Mucosa of gallbladder (tissue), 1 donor: ENCODE measurements at regions not wholly inside any gene's neighbourhood (a gene's known extent, or its start where the extent isn't known, plus 50 kb on each side); places are given as distances from the start of the nearest gene placed in this dataset.

Experiments
- DNase-seq: peaks from one replicate; pipeline ENCODE4 v3.0.0-alpha.2; 2020; ENCODE audit warnings: low spot score
- donor health status: DM: no; HTN: no; CAD: no.

DNA sequence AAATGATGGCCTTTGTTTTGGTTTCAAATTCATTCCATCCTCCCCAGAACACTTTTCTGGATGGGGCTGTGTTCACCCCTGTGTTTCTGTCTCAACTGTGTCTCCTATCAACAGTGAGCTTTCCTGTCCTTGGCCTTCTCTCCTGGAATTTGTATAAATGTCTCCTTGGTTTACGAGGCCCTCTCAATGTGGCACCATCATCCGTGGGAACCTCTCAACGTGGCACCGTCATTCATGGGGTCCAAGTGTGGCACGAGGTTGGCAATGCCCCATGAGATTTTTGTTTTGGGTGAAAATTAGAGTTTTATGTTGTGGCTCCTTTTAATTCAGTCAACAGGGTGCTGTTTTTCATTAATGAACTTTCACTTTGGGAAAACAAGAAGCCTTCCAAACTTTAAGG is 280.7 kb upstream of the SALL3 start:
- no peak for DNase-seq

DNA sequence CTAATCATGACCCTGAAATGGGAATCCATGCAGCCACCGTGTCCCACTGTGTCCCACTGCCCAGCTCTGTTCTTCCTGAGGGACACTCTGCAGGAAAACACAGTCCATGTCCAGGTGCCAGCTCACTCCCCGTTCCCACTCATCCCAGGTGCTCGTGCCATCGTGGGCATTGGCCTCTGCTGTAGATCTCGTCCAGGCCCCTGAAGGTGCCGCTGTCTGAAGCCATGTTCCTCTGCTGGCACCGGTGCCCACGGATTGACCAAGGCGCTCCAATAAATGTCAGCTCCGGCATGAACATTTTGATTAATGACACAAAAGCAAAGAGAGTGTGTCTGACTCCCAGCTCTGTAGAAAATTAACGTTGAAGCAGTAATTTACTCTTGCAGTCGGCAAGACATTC is 280.1 kb upstream of the SALL3 start:
- no peak for DNase-seq

DNA sequence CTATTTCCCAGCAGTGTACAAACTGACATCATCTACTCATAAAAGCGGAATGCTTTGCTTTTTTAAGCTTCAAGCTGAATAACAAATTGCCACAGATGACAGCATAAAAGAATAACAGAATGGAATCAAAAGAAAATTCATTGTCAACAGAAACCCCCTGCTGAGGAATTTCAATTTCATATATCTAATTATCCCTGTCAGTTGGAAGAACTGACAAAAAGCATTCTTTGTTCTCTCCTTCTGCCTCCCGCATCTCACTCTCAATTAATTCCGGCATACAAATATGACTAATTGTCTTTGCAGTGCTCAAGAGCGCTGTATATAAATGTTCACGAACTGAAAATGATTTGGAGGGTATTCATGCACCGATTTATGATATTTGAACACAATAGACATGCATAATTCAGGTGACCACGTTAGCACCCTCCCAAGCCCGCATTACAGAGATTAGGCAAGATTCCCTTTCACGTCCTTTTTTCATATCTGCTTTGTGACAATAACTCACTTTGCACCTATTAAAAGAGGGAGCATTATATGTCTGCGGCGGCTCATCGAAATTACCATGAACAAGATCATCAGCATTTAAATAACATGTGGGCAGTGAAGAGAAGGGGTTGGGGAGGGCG is 277.7 kb upstream of the SALL3 start:
- DNase-seq: no peak

DNA sequence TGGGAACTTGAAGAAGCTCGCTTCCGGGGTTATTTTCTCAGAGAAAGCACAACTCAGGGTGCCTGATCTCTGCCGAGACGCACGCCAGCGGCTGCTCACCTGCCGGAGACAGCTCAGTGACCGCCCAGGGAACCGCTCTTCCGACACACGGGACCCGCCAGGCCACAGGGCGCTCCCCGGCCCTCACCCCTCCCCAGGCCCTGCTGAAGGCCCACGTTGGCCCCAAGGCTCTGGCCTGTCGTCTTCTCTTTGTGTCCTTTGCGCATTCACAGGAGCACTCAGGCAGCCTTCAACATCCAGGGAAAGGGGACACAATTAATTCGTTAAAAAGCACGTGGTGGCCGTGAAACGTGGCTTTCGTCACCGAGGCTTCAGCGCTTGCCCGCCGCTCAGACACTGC is 276.3 kb upstream of the SALL3 start:
- no peak for DNase-seq

DNA sequence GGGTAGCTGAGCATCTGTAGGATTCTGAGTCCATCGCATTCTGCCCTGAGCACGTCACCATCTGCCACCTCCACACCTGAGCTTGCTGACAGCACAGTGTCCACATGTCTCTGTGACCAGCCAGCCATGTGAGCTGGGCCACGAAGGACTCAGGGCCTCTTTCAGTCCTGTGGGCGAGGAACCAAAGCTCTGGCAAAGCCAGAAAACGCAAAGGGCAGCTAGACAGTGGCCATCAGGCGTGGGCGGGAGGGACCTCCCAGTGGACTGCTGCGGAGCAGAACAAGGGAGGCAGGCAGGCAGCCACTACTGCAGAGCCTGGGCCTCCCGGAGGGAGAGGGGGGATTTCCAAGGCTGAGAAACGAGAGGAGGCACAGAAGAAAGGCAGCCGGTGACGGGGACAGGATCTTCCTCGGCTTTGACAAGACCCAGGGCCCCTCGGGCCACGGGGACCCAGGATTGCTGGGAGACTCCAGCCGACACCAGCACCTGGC is 274.6 kb upstream of the SALL3 start:
- no peak for DNase-seq

DNA sequence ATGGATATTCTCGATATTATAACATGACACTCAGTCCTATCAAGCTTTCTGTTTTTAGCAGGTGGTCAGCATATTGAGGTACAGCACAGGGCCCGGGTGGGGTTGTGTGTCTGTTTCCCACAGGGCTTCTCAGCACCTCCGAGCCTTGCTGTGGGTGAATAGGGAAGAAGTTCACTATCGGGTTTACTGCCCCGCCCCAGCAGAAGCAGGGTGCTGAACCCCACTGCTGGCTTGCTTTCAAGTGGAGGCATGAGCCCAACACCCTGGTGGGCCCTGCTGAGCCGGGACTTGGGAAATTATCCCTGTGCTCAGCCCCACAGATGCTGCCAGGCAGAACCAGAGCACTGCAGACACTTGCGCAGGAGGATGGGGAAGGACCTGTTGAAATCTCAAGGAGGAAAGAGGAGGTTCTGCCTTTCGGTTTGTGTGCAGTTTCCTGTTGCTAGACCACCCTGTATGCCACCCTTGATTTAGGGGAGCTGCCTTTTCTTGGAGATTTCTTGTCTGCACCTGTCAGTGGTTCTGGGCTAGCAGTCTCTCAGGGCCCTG is 270.3 kb upstream of the SALL3 start:
- DNase-seq: no peak

DNA sequence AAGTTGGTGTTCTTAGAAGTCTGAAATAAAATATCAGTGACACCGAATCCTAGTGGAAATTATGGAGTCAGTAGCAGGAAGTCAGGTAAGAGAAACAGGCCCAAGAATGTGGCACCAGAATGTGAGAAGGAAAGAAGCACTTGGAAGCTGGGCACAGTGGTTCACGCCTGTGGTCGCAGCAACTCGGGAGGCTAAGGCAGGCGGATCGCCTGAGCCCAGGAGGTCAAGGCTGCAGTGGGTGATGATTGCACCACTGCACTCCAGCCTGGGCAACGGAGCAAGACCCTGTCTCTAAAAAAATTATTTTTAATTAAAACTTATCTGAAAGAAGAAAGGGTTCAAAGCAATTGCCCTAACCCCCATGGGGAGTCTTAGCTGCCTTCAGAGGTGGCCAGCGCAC is 268.3 kb upstream of the SALL3 start:
- DNase-seq: no peak

DNA sequence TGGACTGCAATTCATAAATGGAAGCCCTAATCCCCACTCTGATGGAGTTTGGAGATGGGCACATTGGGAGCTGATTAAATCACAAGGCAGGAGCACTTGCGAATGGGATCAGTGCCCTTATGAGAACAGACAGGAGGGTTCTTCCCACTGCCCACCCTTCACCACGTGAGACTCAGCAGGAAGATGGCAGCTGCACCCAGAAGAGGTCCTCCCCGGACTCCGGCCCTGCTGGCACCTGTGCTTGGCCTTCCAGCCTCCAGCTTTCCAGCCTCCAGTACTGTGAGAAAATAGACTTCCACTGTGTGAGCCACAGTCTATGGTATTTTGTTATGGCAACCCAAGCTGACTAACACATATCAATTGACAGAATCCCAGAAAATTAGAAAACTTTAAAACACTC is 267.6 kb upstream of the SALL3 start:
- DNase-seq: no peak

DNA sequence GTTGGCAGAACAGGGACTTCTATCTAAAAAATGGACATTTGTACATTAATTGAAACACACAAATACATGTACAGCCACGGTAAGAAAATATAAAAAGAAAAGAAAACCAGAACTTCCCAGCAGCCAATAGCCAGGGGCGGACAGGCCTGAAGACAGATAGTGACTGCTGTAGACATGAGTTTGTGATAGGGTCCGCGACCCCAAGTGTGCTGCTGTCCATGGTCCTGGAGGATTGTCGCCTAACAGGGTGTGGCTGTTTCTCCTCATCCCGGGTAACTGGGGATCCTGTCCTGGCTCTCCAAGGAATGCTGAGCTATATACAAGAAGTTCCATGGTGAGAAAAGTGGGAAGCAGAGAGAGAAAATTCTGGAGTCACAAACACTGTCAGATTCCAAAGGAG is 266.5 kb upstream of the SALL3 start:
- DNase-seq: no peak

DNA sequence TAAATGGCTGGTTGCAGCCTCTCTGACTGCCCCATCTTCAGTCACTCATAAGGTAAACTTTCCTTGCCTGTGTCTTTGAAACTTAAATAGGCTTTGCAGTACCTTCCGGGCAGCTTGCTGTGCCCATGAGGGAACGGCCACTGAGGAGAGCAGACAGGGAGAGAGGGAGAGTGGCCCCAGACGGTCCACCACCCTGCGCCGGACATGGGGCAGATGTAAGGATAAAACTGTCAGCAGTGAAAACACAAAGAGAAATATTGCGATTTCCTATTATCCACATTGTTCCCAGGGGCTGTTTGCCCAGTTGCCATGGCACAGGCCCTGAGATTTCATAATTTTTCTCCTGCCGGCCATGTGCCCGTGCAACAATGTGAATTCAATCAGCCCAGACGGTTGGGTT is 265.9 kb upstream of the SALL3 start:
- DNase-seq: no peak

DNA sequence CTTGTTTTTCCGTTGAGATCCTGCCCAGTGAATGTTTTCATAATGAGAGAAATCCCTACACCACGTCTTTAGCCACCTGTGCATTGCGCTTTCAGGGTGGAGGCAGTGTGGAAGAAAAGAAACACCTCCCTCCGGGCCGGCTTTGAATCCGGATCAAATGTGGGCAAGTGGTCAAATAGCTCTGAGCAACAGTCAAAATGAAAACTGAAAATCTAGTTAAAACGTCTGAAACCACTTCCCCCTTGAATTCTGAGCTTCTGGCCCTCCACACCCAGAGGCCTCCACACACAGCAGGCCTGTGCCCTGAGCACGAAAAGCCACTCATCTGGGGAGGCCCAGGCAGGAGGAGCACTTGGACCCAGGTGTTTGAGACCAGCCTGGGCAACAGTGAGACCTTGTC is 263.6 kb upstream of the SALL3 start:
- no peak for DNase-seq

DNA sequence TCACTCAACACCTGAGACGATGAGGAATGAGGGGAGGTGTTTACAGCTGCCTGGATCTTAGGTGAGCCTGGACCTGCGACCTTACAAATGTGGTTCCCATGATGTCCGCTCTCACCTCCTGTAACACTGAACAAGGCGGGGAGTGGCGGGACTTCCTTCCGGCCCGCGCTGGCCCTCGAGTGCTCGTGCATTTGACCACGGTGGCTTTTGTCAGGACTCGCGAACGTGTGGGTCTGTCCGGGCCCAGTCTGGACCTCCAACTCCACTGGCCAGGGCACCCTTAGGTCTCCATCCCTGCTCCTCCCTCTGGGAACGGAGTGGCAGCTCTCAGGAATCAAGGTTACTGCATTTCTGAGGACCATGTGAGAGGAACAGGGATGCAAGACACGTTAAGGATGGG is 263.0 kb upstream of the SALL3 start:
- DNase-seq: no peak

DNA sequence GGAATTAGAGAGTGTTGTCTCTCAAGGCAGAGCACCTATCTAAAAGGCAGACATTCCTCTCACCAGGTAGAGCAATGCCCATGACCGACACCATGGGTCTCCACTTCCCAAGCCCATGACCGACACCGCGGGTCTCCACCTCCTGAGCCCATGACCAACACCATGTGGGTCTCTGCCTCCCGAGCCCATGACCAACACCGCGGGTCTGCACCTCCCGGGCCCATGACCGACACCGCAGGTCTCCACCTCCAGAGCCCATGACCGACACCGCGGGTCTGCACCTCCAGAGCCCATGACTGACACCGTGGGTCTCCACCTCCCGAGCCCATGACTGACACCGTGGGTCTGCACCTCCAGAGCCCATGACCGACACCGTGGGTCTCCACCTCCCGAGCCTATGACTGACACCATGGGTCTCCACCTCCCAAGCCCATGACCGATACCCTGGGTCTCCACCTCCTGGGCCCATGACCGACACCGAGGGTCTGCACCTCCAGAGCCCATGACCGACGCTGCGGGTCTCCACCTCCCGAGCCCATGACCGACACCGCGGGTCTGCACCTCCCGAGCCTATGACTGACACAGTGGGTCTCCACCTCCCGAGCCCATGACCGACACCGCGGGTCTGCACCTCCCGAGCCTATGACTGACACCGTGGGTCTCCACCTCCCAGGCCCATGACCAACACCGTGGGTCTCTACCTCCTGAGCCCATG is 262.4 kb upstream of the SALL3 start:
- no peak for DNase-seq

DNA sequence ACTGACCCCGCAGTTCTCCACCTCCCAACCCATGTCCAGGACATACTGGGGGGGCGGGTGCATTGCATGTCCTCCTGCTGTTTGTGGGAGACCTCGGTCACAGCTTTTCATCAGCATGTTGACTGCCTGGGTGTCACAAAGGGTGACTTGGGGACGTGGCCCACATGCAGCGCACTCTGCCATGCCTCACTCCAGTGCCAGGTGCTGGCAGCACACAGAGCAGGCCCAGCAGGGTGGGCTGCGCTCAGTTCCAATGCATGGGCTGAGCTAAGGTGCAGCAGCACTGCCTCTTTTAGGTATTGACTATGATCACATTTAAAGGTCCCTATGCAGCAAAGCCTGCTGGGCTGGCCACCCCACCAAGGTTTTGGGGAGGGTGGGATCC is 261.9 kb upstream of the SALL3 start:
- no peak for DNase-seq

DNA sequence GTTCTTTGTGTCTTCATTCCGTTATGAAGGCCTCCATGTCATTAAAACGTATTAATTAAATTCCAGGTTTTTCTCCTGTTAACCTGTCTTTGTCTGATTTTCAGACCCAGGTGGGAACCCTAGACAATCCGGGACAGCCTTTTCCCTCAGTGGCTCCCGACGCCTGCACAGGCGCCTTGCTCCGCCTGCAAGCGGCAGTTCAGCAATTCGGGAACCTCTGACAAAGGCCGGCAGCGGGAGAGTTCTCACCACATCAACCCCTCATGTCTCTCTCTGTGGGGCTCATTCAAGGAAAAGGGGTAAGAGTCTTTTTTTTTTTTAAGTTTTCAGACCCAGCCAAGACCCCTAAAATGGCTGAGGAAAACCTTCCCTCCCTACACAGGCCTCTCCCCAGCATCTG is 259.8 kb upstream of the SALL3 start:
- no peak for DNase-seq

DNA sequence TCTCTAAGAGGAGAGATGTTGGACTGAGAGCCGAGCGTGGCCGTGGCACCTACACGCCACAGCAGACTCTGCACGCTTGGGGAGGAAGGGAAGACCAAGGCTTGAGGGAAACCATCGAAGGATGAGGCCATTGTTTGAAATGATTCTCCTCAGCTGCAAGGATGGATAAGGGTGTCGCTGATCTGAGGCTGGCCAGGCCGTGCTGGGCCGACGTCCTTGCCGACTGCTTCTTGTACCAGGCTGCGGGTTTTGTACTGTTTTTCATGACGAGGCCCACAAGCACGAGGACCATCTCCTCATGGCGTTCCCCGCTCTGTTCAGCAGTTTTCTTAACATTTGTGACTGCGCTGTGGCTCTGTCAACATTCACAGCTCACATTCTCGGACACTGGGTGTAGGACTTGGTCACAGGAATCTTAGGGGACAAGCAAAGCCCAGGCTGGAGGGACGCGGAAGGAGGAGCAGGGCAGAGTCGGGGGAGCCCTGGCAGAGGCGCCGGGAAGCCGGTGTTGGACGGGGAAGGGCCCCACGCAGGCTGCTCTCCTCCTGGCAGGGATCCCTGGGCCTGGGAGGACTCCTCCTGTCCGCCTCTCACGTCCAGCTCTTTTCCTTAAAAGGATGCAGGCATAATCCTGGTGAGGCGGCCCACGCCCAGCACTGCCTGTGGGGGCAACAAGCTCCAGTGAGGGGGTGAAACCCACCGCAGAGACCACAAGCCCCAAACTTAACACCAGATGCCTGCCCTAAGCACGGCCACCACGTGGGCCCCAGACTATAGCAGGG is 259.0 kb upstream of the SALL3 start:
- no peak for DNase-seq

DNA sequence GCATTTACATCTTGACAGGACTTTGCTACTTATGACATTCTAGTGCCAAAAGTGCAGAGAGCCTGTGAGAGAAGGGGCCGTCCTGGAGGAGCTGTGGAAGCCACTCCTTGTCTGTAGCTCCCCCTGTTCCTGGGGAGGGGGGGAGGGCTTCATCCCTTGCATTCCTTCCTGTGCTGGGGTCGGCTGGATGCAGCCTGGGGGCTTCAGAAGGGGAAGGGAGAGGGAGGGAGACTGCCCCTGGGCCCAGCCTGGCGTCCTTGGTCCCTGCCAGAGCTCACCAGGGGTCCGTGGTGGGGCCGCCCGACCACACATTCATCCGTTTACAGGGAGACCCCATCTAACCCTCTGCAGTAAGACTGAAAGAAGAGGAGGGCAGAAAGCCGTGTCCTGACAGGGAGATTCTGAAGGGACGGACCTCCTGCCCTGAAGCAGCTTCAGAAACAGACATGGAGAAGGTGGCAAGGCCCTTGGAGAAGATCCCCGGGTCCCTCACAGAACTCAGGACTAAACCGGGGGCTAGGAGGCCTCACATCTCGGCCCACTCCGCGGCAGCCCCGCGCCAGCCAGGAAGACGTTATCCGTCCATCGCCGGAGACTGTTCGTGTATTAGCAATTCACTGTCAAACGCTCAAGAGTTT is 258.3 kb upstream of the SALL3 start:
- no peak for DNase-seq

DNA sequence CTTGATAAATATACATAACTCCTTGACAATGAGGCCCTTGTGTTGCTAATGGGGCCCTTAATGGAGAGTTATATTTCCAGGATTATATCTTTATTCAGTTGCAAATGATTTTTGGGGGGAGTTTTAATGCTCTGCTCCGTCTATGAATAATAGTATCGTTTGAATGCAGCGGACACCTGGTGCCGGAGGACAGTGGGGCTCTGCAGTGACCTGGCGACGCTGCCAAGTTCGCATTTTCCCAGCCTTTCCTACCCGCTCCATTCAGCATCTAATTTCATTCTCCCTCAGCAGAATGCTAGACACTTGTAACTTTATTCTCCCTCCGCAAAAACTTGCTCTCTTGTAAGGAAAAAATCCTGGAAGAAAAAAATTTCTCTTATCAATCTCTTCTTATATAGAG is 257.6 kb upstream of the SALL3 start:
- DNase-seq: no peak

DNA sequence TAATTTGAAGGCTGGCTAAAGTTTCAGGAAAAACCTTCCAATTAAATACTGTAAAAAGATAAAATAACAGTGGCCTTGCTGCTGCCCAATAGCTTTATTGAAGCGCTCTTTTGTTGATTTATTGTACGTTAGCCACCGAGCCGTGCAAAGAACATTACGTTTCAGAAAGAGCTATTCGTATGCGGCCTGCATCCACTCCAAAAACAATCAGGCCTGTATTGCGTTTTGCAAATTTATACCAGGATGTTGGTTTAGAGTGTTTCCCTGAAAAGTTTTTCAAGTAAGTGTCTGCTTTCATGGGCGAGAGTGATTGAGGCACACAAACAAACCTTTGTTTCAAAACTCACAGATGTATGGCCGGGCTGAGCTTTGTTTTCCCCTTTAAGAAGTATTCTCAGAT is 257.2 kb upstream of the SALL3 start:
- DNase-seq: no peak

DNA sequence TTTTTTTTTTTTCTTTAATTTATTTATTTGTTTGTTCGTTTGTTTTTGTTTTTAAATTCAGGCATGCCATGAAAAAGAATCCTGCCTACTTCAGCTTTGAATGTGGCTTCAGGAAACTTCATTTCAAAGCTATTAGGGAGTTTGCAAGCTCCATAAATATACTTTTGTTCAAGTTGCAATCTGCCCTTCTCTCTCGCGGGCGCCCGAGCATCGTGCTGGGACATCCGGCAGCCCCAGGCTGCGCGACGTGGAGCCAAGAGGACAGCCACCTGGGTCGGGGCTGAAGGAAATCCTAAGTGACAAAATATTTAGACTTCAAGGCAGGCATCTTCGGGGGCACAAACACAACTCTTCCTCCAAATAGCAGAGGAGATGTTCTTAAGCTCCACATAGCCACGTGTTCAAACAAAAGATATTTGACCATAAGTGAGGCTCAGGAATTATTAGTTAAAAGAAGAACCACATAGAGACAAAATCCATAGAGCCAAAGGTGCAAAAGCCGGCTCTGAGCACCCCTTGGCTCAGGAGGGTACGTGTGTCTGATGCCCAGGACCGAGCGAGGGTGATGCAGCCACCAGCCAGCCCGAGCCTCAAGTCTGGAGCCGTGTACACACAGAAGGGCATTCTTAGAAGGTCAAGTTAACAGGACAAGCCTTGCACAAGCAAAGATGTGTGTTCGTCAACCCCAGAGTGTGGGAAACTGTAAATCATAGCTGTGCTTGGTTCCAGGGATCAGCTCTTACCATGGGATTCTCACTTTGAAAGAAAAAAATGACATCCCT is 256.5 kb upstream of the SALL3 start:
- DNase-seq: no peak

DNA sequence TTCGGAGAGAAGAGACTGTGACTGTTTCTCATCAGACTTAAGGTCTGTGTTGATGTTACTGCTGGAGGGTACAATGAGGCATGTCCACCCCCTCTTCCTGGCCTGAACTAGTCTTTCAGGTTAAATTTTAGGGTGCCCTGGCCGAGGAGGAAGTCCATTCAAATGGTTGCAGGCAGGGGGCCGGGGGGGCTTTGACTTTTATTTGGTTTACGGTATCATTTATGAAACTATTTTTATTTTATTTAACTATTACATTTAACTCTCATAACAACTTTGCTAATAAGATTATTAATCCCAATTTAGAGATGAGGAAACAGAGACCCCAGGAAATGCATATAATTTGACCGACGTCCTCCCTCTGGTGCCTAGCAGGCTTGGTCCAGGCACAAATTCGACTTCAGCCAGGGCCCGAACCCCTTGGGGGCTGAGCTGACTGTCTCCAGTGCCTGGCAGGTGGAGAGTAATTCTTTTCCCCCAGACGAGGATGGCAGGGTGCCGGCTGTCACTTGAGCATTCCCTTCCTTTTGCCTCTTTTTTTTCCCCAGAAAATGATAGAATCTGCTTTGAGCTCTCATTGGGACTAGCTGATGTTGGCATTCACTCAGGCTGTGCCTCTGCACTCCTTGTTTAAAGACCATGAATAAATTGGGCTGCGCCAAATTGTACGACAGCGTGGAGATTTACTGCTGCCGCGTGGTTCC is 255.3 kb upstream of the SALL3 start:
- no peak for DNase-seq
